IMR-90 (cell line): ENCODE measurements at regions not wholly inside any gene's neighbourhood (a gene's known extent, or its start where the extent isn't known, plus 50 kb on each side); places are given as distances from the start of the nearest gene placed in this dataset.

ENCODE experiments used
- ATAC-seq: fragments of 200-7000 bp; cut with Tn5 transposase; 2 replicates; pipeline ENCODE4 v1.9.1; 2020; ENCODE audit warnings: low read depth, mild to moderate bottlenecking, moderate library complexity
- BruUV-seq: library from RNA; stranded (reverse); fragments of 400-500 nt; replicated peaks from 2 replicates; lab custom pipeline; 2021; lab: Mats Ljungman, UMichigan
- CTCF ChIA-PET: fragments of 300-600 bp; formaldehyde crosslinking; extraction: SDS; loops from one replicate; lab custom pipeline; 2021; ENCODE audit warnings: antibody characterized with exemption; lab: Yijun Ruan, JAX
- POLR2A ChIA-PET: fragments of 300-600 bp; sonication (Branson Sonifier 250); formaldehyde crosslinking; loops from one replicate; lab custom pipeline; 2022; ENCODE audit warnings: antibody characterized with exemption; ENCODE audit not compliant: unreplicated experiment; lab: Charles Lee
- DNase-seq: peaks from one replicate; pipeline ENCODE4 v3.0.0; 2013
- H2AFZ ChIP-seq: replicated peaks from 2 replicates; pipeline ENCODE3; 2013; ENCODE audit warnings: low read length, mild to moderate bottlenecking; ENCODE audit not compliant: poor library complexity
- H2AK5ac ChIP-seq: 2 replicates; pipeline ENCODE4 v1.6.1; 2013; ENCODE audit warnings: low read depth, low read length, inconsistent platforms
- H2AK9ac ChIP-seq: replicated peaks from 2 replicates; pipeline ENCODE3; 2013; ENCODE audit warnings: mild to moderate bottlenecking, low read depth, low read length, moderate library complexity; ENCODE audit not compliant: poor library complexity
- H2BK120ac ChIP-seq: 2 replicates; pipeline ENCODE4 v1.6.1; 2013; ENCODE audit warnings: low read depth, low read length, inconsistent platforms
- H2BK15ac ChIP-seq: 3 replicates; pipeline ENCODE4 v1.6.1; 2013; ENCODE audit warnings: low read depth, low read length, inconsistent platforms
- H2BK20ac ChIP-seq: 2 replicates; pipeline ENCODE4 v1.6.1; 2013; ENCODE audit warnings: low read depth, mild to moderate bottlenecking, inconsistent platforms, low read length, moderate library complexity
- H2BK5ac ChIP-seq: 2 replicates; pipeline ENCODE4 v1.6.1; 2013; ENCODE audit warnings: mild to moderate bottlenecking, low read depth, low read length, inconsistent platforms; ENCODE audit not compliant: poor library complexity, severe bottlenecking
- H3K14ac ChIP-seq: replicated peaks from 2 replicates; pipeline ENCODE4 v1.6.1; 2013; ENCODE audit warnings: low read depth, low read length, inconsistent platforms
- H3K18ac ChIP-seq: 2 replicates; pipeline ENCODE4 v1.6.1; 2013; ENCODE audit warnings: low read depth, low read length, control low read depth
- H3K23ac ChIP-seq: 2 replicates; pipeline ENCODE4 v1.6.1; 2013; ENCODE audit warnings: low read depth, low read length, inconsistent platforms
- H3K27ac ChIP-seq: 2 replicates; pipeline ENCODE4 v1.5.1; 2013; ENCODE audit warnings: mild to moderate bottlenecking, control low read depth, low read length; ENCODE audit not compliant: insufficient read depth
- H3K27me3 ChIP-seq: 2 replicates; pipeline ENCODE4 v1.6.1; 2013; ENCODE audit warnings: low read length; ENCODE audit not compliant: control insufficient read depth, insufficient read depth
- H3K36me3 ChIP-seq: 2 replicates; pipeline ENCODE4 v1.6.1; 2013; ENCODE audit warnings: low read length, mixed read lengths; ENCODE audit not compliant: control insufficient read depth, insufficient read depth
- H3K4ac ChIP-seq: 2 replicates; pipeline ENCODE4 v1.6.1; 2013; ENCODE audit warnings: low read depth, low read length, inconsistent platforms
- H3K4me1 ChIP-seq: 2 replicates; pipeline ENCODE4 v1.6.1; 2013; ENCODE audit warnings: low read length, mixed read lengths; ENCODE audit not compliant: control insufficient read depth, insufficient read depth
- H3K4me2 ChIP-seq: 2 replicates; pipeline ENCODE4 v1.6.1; 2013; ENCODE audit warnings: low read depth, mild to moderate bottlenecking, control low read depth, low read length, moderate library complexity
- H3K4me3 ChIP-seq: 2 replicates; pipeline ENCODE4 v1.5.1; 2013; ENCODE audit warnings: low read depth, mild to moderate bottlenecking, control low read depth, low read length, moderate library complexity; ENCODE audit not compliant: insufficient read depth
- H3K56ac ChIP-seq: 2 replicates; pipeline ENCODE4 v1.6.1; 2013; ENCODE audit warnings: low read length, inconsistent platforms; ENCODE audit not compliant: insufficient read depth; ENCODE audit errors: extremely low read depth
- H3K79me1 ChIP-seq, 2 experiments: 2 replicates each; pipeline ENCODE4 v1.6.1; 2013; ENCODE audit warnings: low read length in 2 of 2, inconsistent platforms in 1 of 2, low read depth in 1 of 2
- H3K9ac ChIP-seq: 2 replicates; pipeline ENCODE4 v1.6.1; 2013; ENCODE audit warnings: low read depth, low read length, control low read depth
- H3K9me1 ChIP-seq: 2 replicates; pipeline ENCODE4 v1.6.1; 2013; ENCODE audit warnings: low read length, inconsistent platforms; ENCODE audit not compliant: insufficient read depth
- H3K9me3 ChIP-seq: 2 replicates; pipeline ENCODE4 v1.6.1; 2013; ENCODE audit warnings: low read length; ENCODE audit not compliant: control insufficient read depth, insufficient read depth
- H4K20me1 ChIP-seq: 2 replicates; pipeline ENCODE4 v1.6.1; 2013; ENCODE audit warnings: low read length, inconsistent platforms; ENCODE audit not compliant: insufficient read depth
- H4K5ac ChIP-seq: 2 replicates; pipeline ENCODE4 v1.6.1; 2013; ENCODE audit warnings: mild to moderate bottlenecking, low read depth, low read length, control low read depth
- H4K8ac ChIP-seq, 2 experiments: 2 replicates each; pipeline ENCODE4 v1.6.1; 2013; ENCODE audit warnings: low read depth in 2 of 2, low read length in 2 of 2, control low read depth in 1 of 2, inconsistent platforms in 1 of 2
- H4K91ac ChIP-seq: 2 replicates; pipeline ENCODE4 v1.6.1; 2013; ENCODE audit warnings: low read depth, low read length, inconsistent platforms; ENCODE audit not compliant: insufficient read depth
- MAZ ChIP-seq: IDR thresholded peaks from 2 replicates; pipeline ENCODE4 v1.6.1; 2012; ENCODE audit warnings: low read depth, mild to moderate bottlenecking, low read length, improper control_type of control experiment, moderate library complexity, borderline replicate concordance
- NFE2L2 ChIP-seq: fragments of 150-350 bp; IDR thresholded peaks from 2 replicates; pipeline ENCODE4 v1.6.1; 2016; ENCODE audit warnings: low read depth, mild to moderate bottlenecking, low read length
- POLR2A ChIP-seq: IDR thresholded peaks from 2 replicates; pipeline ENCODE4 v1.6.1; 2012; ENCODE audit warnings: mild to moderate bottlenecking, low read depth, low read length
- RCOR1 ChIP-seq: IDR thresholded peaks from 2 replicates; pipeline ENCODE4 v1.6.1; 2012; ENCODE audit warnings: mild to moderate bottlenecking, low read length, improper control_type of control experiment; ENCODE audit not compliant: insufficient replicate concordance
- WGBS, 2 experiments: methylation state at CpG; one replicate each; pipeline versions ENCODE4 v1.1.5 to v1.1.7; 2013; ENCODE audit warnings: missing lambda C conversion rate in 2 of 2; ENCODE audit not compliant: insufficient read length in 1 of 2; ENCODE audit errors: extremely low coverage in 2 of 2; 5-methylcytosine and 5-hydroxymethylcytosine counted together
- dilution Hi-C: fragments of 300-500 bp; cut with HindIII; formaldehyde crosslinking; loops from one replicate; pipeline ENCODE4 v1.14.3; 2018; ENCODE audit warnings: low sequenced_read_pairs; ENCODE audit not compliant: unreplicated experiment
- in situ Hi-C: fragments of 300-500 bp; cut with MboI; formaldehyde crosslinking; loops from 3 replicates; pipeline ENCODE4 v1.14.3; 2019; ENCODE audit warnings: low sequenced_read_pairs, inconsistent platforms, mixed read lengths
- intact Hi-C: fragments of 100-400 bp; cut with micrococcal nuclease; formaldehyde crosslinking; loops from 2 replicates; pipeline ENCODE4 v1.10.0; 2022
- TF ChIP-seq, protein P1 (sequence below): fragments of 150-350 bp; IDR thresholded peaks from 2 replicates; pipeline ENCODE4 v1.6.1; 2016; ENCODE audit warnings: low read depth, mild to moderate bottlenecking, low read length, moderate library complexity, borderline replicate concordance

DNA sequence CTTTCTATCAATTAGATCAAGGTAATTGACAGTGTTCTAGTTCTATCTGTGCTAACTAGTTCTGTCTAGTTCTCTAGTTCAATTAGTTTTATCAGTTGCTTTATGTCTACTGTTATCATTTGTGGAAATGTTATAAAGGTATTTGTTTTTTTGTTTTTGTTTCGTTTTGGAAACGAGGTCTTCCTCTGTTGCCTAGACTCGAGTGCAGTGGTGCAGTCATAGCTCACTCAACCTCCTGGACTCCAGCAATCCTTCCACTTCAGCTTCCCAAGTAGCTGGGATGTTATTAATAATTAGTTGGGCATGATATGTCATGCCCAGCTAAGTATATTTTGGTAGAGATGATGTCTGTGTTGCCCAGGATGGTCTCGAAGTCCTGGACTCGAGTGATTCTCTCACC, 1682.8 kb upstream of the LRRTM1 start:
- WGBS, 2 experiments = no CpG with 5 or more reads among the region's 5 CpGs
- dilution Hi-C loops = no loop called here
- CTCF ChIA-PET = no interaction called here

More for the DNA sequence above, 1682.8 kb upstream of the LRRTM1 start:
- Histone ChIP-seq H2BK5ac (no peak overlapping the region), H2AK9ac (no peak overlapping the region), H2AFZ (no peak overlapping the region), H3K27ac (no peak overlapping the region), H3K56ac (no peak overlapping the region), H3K4me1 (no peaks in the 10 kb centered on the region), H2AK5ac (no peak overlapping the region), H3K9me1 (no peaks in the 10 kb centered on the region), H3K4ac (no peak overlapping the region), H3K18ac (no peak overlapping the region), H3K36me3 (no peaks in the 10 kb centered on the region), H3K4me3 (no peak overlapping the region), H4K20me1 (no peaks in the 10 kb centered on the region), H3K27me3 (no peaks in the 10 kb centered on the region), H3K4me2 (no peak overlapping the region), H4K8ac (no peak overlapping the region), H3K14ac (no peak overlapping the region), H2BK15ac (no peak overlapping the region), H2BK120ac (no peak overlapping the region), H3K9me3 (peaks cover 9% of the 10 kb centered on the region), H3K79me1 (no peaks in the 10 kb centered on the region), H3K23ac (no peak overlapping the region), H4K91ac (no peak overlapping the region), H4K5ac (no peak overlapping the region), H3K9ac (no peak overlapping the region), H2BK20ac (no peak overlapping the region)
- ATAC-seq (no peak), DNase-seq (no peak)
- POLR2A ChIA-PET = no interaction called here
- intact Hi-C loops = no loop called here
- in situ Hi-C loops = no loop called here
- BruUV-seq = no TSS peak
- TF ChIP-seq POLR2A (no peak), RCOR1 (no peak), NFE2L2 (no peak), MAZ (no peak)
- TF ChIP-seq, protein P1, sequence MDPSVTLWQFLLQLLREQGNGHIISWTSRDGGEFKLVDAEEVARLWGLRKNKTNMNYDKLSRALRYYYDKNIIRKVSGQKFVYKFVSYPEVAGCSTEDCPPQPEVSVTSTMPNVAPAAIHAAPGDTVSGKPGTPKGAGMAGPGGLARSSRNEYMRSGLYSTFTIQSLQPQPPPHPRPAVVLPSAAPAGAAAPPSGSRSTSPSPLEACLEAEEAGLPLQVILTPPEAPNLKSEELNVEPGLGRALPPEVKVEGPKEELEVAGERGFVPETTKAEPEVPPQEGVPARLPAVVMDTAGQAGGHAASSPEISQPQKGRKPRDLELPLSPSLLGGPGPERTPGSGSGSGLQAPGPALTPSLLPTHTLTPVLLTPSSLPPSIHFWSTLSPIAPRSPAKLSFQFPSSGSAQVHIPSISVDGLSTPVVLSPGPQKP = no peak
